Thyroid gland (tissue), 4 donors: ENCODE measurements at regions not wholly inside any gene's neighbourhood (a gene's known extent, or its start where the extent isn't known, plus 50 kb on each side); places are given as distances from the start of the nearest gene placed in this dataset.

Experiments
- DNase-seq, 2 donors: peaks; one replicate each; pipeline ENCODE4 v3.0.0-alpha.2; 2019
- H3K27ac ChIP-seq, 3 donors: fragments of 200-600 bp; sonication (generic); 1 replicate in 2 of 3; 2 replicates in 1 of 3; pipeline ENCODE4 v1.5.1; 2016 to 2019; ENCODE audit warnings: mild to moderate bottlenecking in 1 of 3, moderate library complexity in 1 of 3
- H3K27me3 ChIP-seq: fragments of 200-600 bp; sonication (generic); one replicate; pipeline ENCODE4 v1.5.1; 2019
- H3K36me3 ChIP-seq, 2 donors: fragments of 200-600 bp; sonication (generic); one replicate each; pipeline ENCODE4 v1.5.1; 2016 to 2019
- H3K4me1 ChIP-seq, 2 donors: fragments of 200-600 bp; sonication (generic); one replicate each; pipeline ENCODE4 v1.5.1; 2017 to 2019
- H3K4me3 ChIP-seq, 3 donors: fragments of 200-600 bp; sonication (generic); replicated peaks in 1 of 3; 1 replicate in 2 of 3; 2 replicates in 1 of 3; pipeline ENCODE4 v1.5.1; 2016; ENCODE audit warnings: mild to moderate bottlenecking in 1 of 3
- H3K9me3 ChIP-seq: fragments of 200-600 bp; sonication (generic); one replicate; pipeline ENCODE4 v1.5.1; 2017
- CTCF ChIP-seq, 6 experiments: fragments of 200-600 bp in 3 of 6; fragments of 450-650 bp in 3 of 6; sonication (generic) in 3 of 6; IDR thresholded peaks; one replicate each; pipeline ENCODE4 v1.5.1; 2016 to 2019; ENCODE audit warnings: antibody characterized with exemption in 6 of 6, mild to moderate bottlenecking in 2 of 6, inconsistent platforms in 1 of 6, moderate library complexity in 1 of 6
- POLR2A ChIP-seq, 2 donors: fragments of 450-650 bp; IDR thresholded peaks; one replicate each; pipeline ENCODE4 v1.6.1; 2017; ENCODE audit warnings: antibody characterized with exemption in 2 of 2, mild to moderate bottlenecking in 2 of 2, moderate library complexity in 1 of 2
- WGBS, 2 donors: methylation state at CpG; one replicate each; pipeline ENCODE4 v1.1.5; 2017; 5-methylcytosine and 5-hydroxymethylcytosine counted together
- intact Hi-C: fragments of 100-400 bp; cut with DNase I; formaldehyde crosslinking; loops from one replicate; pipeline ENCODE4 v1.15.1; 2023

DNA sequence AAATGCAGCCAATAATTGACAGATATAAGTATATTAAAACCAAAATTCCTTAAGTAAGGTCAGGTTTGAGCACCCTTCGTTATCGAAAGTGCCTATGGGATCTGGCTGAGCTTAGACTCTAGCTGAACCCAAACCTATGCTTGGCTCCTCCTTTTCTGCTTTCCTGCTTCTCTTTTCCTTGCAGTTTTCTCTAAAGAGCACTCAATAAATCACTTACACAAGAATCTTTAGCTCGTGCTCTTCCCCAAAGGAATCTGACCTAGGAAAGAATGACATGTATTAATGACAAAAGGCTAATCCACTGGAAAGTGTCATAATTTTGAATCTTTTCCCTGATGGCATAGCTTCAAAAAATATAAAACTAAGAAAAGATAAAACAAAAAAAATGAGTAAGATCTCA is 282.7 kb downstream of the DKK2 start:
- no peaks in the 10 kb centered on the region for H3K4me1 ChIP-seq
- no peak for DNase-seq
- no peak overlapping the region for H3K4me3 ChIP-seq
- no peaks in the 10 kb centered on the region for H3K27me3 ChIP-seq
- H3K36me3 ChIP-seq = no peaks in the 10 kb centered on the region
- TF ChIP-seq CTCF (IDR thresholded peaks at IDR 0.05) (no peak), POLR2A (IDR thresholded peaks at IDR 0.05) (no peak)
- 29 to 32% methylated on average over 3 of the region's 3 CpGs for WGBS, 2 donors
- no peaks in the 10 kb centered on the region for H3K9me3 ChIP-seq
- H3K27ac ChIP-seq = no peak overlapping the region
- intact Hi-C loops = no loop called here

GRCh38 chr4:106746451-106746850 is 289.7 kb downstream of the DKK2 start:
- H3K36me3 ChIP-seq = no peaks in the 10 kb centered on the region
- no peaks in the 10 kb centered on the region for H3K4me1 ChIP-seq
- no peaks in the 10 kb centered on the region for H3K9me3 ChIP-seq
- intact Hi-C loops = no loop called here
- no peaks in the 10 kb centered on the region for H3K27me3 ChIP-seq
- no peak overlapping the region for H3K4me3 ChIP-seq
- TF ChIP-seq POLR2A (IDR thresholded peaks at IDR 0.05) = no peak
- no peak for TF ChIP-seq CTCF (IDR thresholded peaks at IDR 0.05)
- no peak for DNase-seq
- no peak overlapping the region for H3K27ac ChIP-seq

DNA sequence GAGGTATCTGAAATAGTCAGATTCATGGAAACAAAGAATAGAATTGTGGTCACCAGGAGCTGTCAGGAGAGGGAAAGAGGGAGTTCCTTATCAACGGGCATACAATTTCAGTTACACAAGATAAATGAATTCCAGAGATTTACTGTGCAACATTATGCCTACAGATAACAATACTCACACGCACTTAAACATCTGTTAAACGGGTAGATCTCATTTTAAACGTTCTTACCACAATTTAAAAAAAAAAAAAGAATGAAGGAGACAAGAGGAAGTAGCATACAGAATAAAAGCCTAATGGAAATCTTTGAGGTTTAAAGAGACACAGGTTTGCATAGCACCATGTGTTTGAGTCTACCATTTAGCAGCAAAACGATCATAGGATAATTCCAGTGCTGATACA is 298.0 kb downstream of the DKK2 start:
- intact Hi-C loops = no loop called here
- H3K36me3 ChIP-seq = no peaks in the 10 kb centered on the region
- no peak for DNase-seq
- 71 to 76% methylated on average over 5 of the region's 5 CpGs for WGBS, 2 donors
- H3K27ac ChIP-seq = no peak overlapping the region
- H3K4me3 ChIP-seq = no peak overlapping the region
- no peaks in the 10 kb centered on the region for H3K9me3 ChIP-seq
- no peak for TF ChIP-seq POLR2A (IDR thresholded peaks at IDR 0.05)
- TF ChIP-seq CTCF (IDR thresholded peaks at IDR 0.05) = no peak
- H3K27me3 ChIP-seq = no peaks in the 10 kb centered on the region
- H3K4me1 ChIP-seq = no peaks in the 10 kb centered on the region

GRCh38 chr4:106718548-106718947 is 317.6 kb downstream of the DKK2 start:
- Histone ChIP-seq H3K27ac (no peak overlapping the region), H3K4me3 (no peak overlapping the region), H3K9me3 (no peaks in the 10 kb centered on the region), H3K4me1 (no peaks in the 10 kb centered on the region), H3K27me3 (no peaks in the 10 kb centered on the region), H3K36me3 (no peaks in the 10 kb centered on the region)
- intact Hi-C loops = no loop called here
- 100% methylated on average over 1 of the region's 1 CpG for WGBS, 2 donors
- DNase-seq = no peak
- TF ChIP-seq POLR2A (IDR thresholded peaks at IDR 0.05) (no peak), CTCF (IDR thresholded peaks at IDR 0.05) (no peak)

DNA sequence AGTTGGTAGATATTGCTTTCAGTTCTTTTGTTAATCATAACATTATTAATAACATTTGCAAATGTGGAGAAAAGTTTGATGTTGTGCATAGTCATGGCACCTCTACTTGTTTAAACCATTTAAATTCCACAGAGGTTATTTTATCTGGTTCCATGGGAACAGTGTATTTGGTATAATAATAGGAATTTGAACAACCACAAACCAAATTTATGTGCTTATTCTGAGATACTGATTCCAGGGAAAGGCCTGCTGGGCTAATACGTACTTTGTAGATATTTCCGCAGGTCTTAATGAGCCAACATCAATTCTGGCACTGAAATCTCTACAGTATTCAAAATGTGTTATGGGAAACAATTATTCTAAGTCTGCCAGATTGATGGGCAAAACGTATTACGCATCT is 319.0 kb downstream of the DKK2 start:
- WGBS, 2 donors = 80 to 87% methylated on average over 4 of the region's 4 CpGs
- intact Hi-C loops = no loop called here
- no peaks in the 10 kb centered on the region for H3K27me3 ChIP-seq
- H3K4me1 ChIP-seq = no peaks in the 10 kb centered on the region
- no peak for TF ChIP-seq POLR2A (IDR thresholded peaks at IDR 0.05)
- TF ChIP-seq CTCF (IDR thresholded peaks at IDR 0.05) = no peak
- H3K9me3 ChIP-seq = no peaks in the 10 kb centered on the region
- no peaks in the 10 kb centered on the region for H3K36me3 ChIP-seq
- no peak for DNase-seq
- no peak overlapping the region for H3K27ac ChIP-seq
- no peak overlapping the region for H3K4me3 ChIP-seq
